ENCODE measurements at regions not wholly inside any gene's neighbourhood (a gene's known extent, or its start where the extent isn't known, plus 50 kb on each side); places are given as distances from the start of the nearest gene placed in this dataset.

DNA sequence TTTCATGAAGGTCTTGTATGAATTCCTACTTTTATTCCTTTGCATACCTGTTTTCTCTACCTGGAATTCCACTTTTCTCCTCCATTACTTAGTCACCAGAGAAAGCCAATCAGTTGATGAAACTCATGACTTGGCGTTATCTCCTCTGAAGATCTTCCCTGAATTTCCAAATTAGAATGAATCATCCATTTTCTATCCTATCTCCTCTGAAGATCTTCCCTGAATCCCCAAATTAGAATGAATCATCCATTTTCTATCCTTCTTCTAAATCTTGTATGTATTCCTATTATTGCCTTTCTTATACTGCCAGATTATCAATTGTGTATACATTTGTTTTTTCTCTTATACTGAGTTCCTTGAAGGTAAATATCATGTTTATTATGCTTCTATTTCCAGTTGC lies 440.4 kb downstream of the CCDC85A start:
- TF ChIP-seq CTCF (IDR thresholded peaks at IDR 0.05) (no peak), POLR2A (IDR thresholded peaks at IDR 0.05) (no peak)
